ENCODE measurements at regions not wholly inside any gene's neighbourhood (a gene's known extent, or its start where the extent isn't known, plus 50 kb on each side); places are given as distances from the start of the nearest gene placed in this dataset.

DNA sequence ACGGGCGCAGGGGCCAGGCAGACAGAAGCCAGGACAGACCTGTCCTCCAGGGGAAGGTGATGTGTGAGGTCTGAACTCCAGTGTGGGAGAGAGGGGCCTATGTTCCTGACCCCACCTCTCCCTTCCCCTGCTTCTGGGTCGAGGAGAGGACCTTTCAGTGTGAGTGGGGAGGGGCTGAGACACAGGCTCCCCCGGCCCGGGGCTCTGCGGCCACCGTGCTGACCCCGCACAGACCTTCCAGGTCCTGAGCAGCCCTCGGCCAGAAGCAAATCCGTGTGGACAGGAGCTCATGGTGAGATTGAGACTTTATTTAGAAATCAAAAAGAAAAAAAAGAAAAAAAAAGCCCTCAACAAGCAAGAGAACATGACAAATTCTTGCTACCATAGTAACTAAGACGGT, 680.5 kb downstream of the BRD1 start:
- TF ChIP-seq, protein P1, sequence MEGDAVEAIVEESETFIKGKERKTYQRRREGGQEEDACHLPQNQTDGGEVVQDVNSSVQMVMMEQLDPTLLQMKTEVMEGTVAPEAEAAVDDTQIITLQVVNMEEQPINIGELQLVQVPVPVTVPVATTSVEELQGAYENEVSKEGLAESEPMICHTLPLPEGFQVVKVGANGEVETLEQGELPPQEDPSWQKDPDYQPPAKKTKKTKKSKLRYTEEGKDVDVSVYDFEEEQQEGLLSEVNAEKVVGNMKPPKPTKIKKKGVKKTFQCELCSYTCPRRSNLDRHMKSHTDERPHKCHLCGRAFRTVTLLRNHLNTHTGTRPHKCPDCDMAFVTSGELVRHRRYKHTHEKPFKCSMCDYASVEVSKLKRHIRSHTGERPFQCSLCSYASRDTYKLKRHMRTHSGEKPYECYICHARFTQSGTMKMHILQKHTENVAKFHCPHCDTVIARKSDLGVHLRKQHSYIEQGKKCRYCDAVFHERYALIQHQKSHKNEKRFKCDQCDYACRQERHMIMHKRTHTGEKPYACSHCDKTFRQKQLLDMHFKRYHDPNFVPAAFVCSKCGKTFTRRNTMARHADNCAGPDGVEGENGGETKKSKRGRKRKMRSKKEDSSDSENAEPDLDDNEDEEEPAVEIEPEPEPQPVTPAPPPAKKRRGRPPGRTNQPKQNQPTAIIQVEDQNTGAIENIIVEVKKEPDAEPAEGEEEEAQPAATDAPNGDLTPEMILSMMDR (IDR thresholded peaks at IDR 0.05; ENCODE audit: low read depth, low read length, poor library complexity, severe bottlenecking) = no peak
- no peak for TF ChIP-seq EZH2phosphoT487 (IDR thresholded peaks at IDR 0.05; ENCODE audit: borderline replicate concordance, low read length)
